ENCODE measurements at regions not wholly inside any gene's neighbourhood (a gene's known extent, or its start where the extent isn't known, plus 50 kb on each side); places are given as distances from the start of the nearest gene placed in this dataset.
"Not testable (repeated sequence)": the region's sequence is repeated elsewhere in the genome, so short reads cannot be mapped to it uniquely, and the experiment has no call there.

- TF ChIP-seq ARNT (IDR thresholded peaks at IDR 0.05): no peak
- no peak for TF ChIP-seq FOXK2 (IDR thresholded peaks at IDR 0.05)
- TF ChIP-seq L3MBTL2 (conservative IDR thresholded peaks at IDR 0.05): no peak
- TF ChIP-seq TARDBP (IDR thresholded peaks at IDR 0.05): no peak
- no peak for TF ChIP-seq PKNOX1 (IDR thresholded peaks at IDR 0.05)
- no peak for TF ChIP-seq NFRKB (IDR thresholded peaks at IDR 0.05)
- no peak for TF ChIP-seq LEF1 (IDR thresholded peaks at IDR 0.05; ENCODE audit: borderline replicate concordance)
- no peak for TF ChIP-seq SP1 (IDR thresholded peaks at IDR 0.05)
- TF ChIP-seq FOXM1 (IDR thresholded peaks at IDR 0.05; ENCODE audit: borderline replicate concordance): no peak
- no peak for TF ChIP-seq HDGF (IDR thresholded peaks at IDR 0.05; ENCODE audit: borderline replicate concordance)
- TF ChIP-seq SUZ12 (IDR thresholded peaks at IDR 0.05): no peak
- no peak for TF ChIP-seq CTBP1 (IDR thresholded peaks at IDR 0.05; ENCODE audit: borderline replicate concordance)
- TF ChIP-seq BHLHE40 (IDR thresholded peaks at IDR 0.05; ENCODE audit: borderline replicate concordance): no peak
- no peak for TF ChIP-seq ELF4 (IDR thresholded peaks at IDR 0.05)
- TF ChIP-seq ZNF384 (IDR thresholded peaks at IDR 0.05): no peak
- no peak for TF ChIP-seq FOXA1 (IDR thresholded peaks at IDR 0.05)
- no peak for DNase-seq (ENCODE audit: extremely low spot score)
- CTCF ChIA-PET: no interaction called here
- POLR2A ChIA-PET: no interaction called here
Measured at GRCh38 chr3:88742674-88743507, 364.5 kb upstream of the EPHA3 start.

GRCh38 chr3:88744896-88745295 is 362.5 kb upstream of the EPHA3 start:
- CTCF ChIA-PET: no interaction called here
- TF ChIP-seq L3MBTL2 (conservative IDR thresholded peaks at IDR 0.05) (no peak), HDGF (IDR thresholded peaks at IDR 0.05; ENCODE audit: borderline replicate concordance) (no peak), SUZ12 (IDR thresholded peaks at IDR 0.05) (no peak), LEF1 (IDR thresholded peaks at IDR 0.05; ENCODE audit: borderline replicate concordance) (no peak), ARNT (IDR thresholded peaks at IDR 0.05) (no peak)
- POLR2A ChIA-PET: no interaction called here
- DNase-seq (ENCODE audit: extremely low spot score): no peak

GRCh38 chr3:88747145-88747544 is 360.3 kb upstream of the EPHA3 start:
- DNase-seq (ENCODE audit: extremely low spot score); CTCF ChIA-PET; POLR2A ChIA-PET: not testable (repeated sequence)

GRCh38 chr3:88758676-88759075 is 348.7 kb upstream of the EPHA3 start:
- TF ChIP-seq NFRKB (IDR thresholded peaks at IDR 0.05) (no peak), TARDBP (IDR thresholded peaks at IDR 0.05) (no peak), FOXM1 (IDR thresholded peaks at IDR 0.05; ENCODE audit: borderline replicate concordance) (no peak), SP1 (IDR thresholded peaks at IDR 0.05) (no peak)
- DNase-seq (ENCODE audit: extremely low spot score): no peak
- POLR2A ChIA-PET: no interaction called here
- CTCF ChIA-PET: no interaction called here

- TF ChIP-seq ARNT (IDR thresholded peaks at IDR 0.05): no peak
- TF ChIP-seq BHLHE40 (IDR thresholded peaks at IDR 0.05; ENCODE audit: borderline replicate concordance): no peak
- no peak for TF ChIP-seq LEF1 (IDR thresholded peaks at IDR 0.05; ENCODE audit: borderline replicate concordance)
- no peak for TF ChIP-seq HDGF (IDR thresholded peaks at IDR 0.05; ENCODE audit: borderline replicate concordance)
- TF ChIP-seq CTBP1 (IDR thresholded peaks at IDR 0.05; ENCODE audit: borderline replicate concordance): no peak
- TF ChIP-seq PKNOX1 (IDR thresholded peaks at IDR 0.05): no peak
- no peak for TF ChIP-seq SP1 (IDR thresholded peaks at IDR 0.05)
- TF ChIP-seq ELF4 (IDR thresholded peaks at IDR 0.05): no peak
- no peak for TF ChIP-seq L3MBTL2 (conservative IDR thresholded peaks at IDR 0.05)
- no peak for TF ChIP-seq FOXK2 (IDR thresholded peaks at IDR 0.05)
- no peak for TF ChIP-seq ZNF384 (IDR thresholded peaks at IDR 0.05)
- TF ChIP-seq NFRKB (IDR thresholded peaks at IDR 0.05): no peak
- no peak for TF ChIP-seq TARDBP (IDR thresholded peaks at IDR 0.05)
- TF ChIP-seq SUZ12 (IDR thresholded peaks at IDR 0.05): no peak
- TF ChIP-seq FOXM1 (IDR thresholded peaks at IDR 0.05; ENCODE audit: borderline replicate concordance): no peak
- no peak for TF ChIP-seq FOXA1 (IDR thresholded peaks at IDR 0.05)
- POLR2A ChIA-PET: no interaction called here
- CTCF ChIA-PET: no interaction called here
- DNase-seq (ENCODE audit: extremely low spot score): no peak
Measured at GRCh38 chr3:88767746-88768145, 339.7 kb upstream of the EPHA3 start.

- CTCF ChIA-PET: no interaction called here
- TF ChIP-seq L3MBTL2 (conservative IDR thresholded peaks at IDR 0.05): no peak
- TF ChIP-seq FOXM1 (IDR thresholded peaks at IDR 0.05; ENCODE audit: borderline replicate concordance): no peak
- TF ChIP-seq NFRKB (IDR thresholded peaks at IDR 0.05): no peak
- POLR2A ChIA-PET: no interaction called here
- DNase-seq (ENCODE audit: extremely low spot score): no peak
Measured at GRCh38 chr3:88773766-88774165, 333.7 kb upstream of the EPHA3 start.

- TF ChIP-seq ARNT (IDR thresholded peaks at IDR 0.05): no peak
- TF ChIP-seq L3MBTL2 (conservative IDR thresholded peaks at IDR 0.05): no peak
- TF ChIP-seq BHLHE40 (IDR thresholded peaks at IDR 0.05; ENCODE audit: borderline replicate concordance): no peak
- no peak for TF ChIP-seq FOXA1 (IDR thresholded peaks at IDR 0.05)
- TF ChIP-seq SP1 (IDR thresholded peaks at IDR 0.05): no peak
- no peak for TF ChIP-seq SUZ12 (IDR thresholded peaks at IDR 0.05)
- TF ChIP-seq PKNOX1 (IDR thresholded peaks at IDR 0.05): no peak
- TF ChIP-seq CTBP1 (IDR thresholded peaks at IDR 0.05; ENCODE audit: borderline replicate concordance): no peak
- TF ChIP-seq FOXK2 (IDR thresholded peaks at IDR 0.05): no peak
- TF ChIP-seq TARDBP (IDR thresholded peaks at IDR 0.05): no peak
- TF ChIP-seq LEF1 (IDR thresholded peaks at IDR 0.05; ENCODE audit: borderline replicate concordance): no peak
- no peak for TF ChIP-seq HDGF (IDR thresholded peaks at IDR 0.05; ENCODE audit: borderline replicate concordance)
- CTCF ChIA-PET: no interaction called here
- POLR2A ChIA-PET: no interaction called here
- no peak for DNase-seq (ENCODE audit: extremely low spot score)
Measured at GRCh38 chr3:88775026-88775690, 332.3 kb upstream of the EPHA3 start.

All from HEK293T (cell line).